ENCODE measurements at regions not wholly inside any gene's neighbourhood (a gene's known extent, or its start where the extent isn't known, plus 50 kb on each side); places are given as distances from the start of the nearest gene placed in this dataset.

- ATAC-seq (ENCODE audit: low read depth) (no peak), DNase-seq (ENCODE audit: low spot score in 2 of 2) (no peak)
- Mint-ChIP-seq H3K4me3 (no peak overlapping the region), H3K27ac (no peak overlapping the region), H3K36me3 (no peaks in the 10 kb centered on the region), H3K9me3 (peaks cover 6% of the 10 kb centered on the region), H3K4me1 (no peaks in the 10 kb centered on the region), H3K27me3 (no peaks in the 10 kb centered on the region)
These were observed 268.2 kb downstream of the SH3GL2 start for GRCh38 chr9:17846948-17847655.

GRCh38 chr9:17847908-17848307 lies 269.0 kb downstream of the SH3GL2 start:
- no peak overlapping the region for H3K27ac Mint-ChIP-seq
- no peak for ATAC-seq (ENCODE audit: low read depth)
- H3K36me3 Mint-ChIP-seq: no peaks in the 10 kb centered on the region

GRCh38 chr9:17852108-17852507 lies 273.2 kb downstream of the SH3GL2 start:
- Mint-ChIP-seq H3K36me3 (no peaks in the 10 kb centered on the region), H3K27me3 (no peaks in the 10 kb centered on the region), H3K4me3 (no peak overlapping the region), H3K4me1 (no peaks in the 10 kb centered on the region), H3K9me3 (no peaks in the 10 kb centered on the region), H3K27ac (no peak overlapping the region)
- DNase-seq (ENCODE audit: low spot score in 2 of 2) (no peak), ATAC-seq (ENCODE audit: low read depth) (no peak)

More at GRCh38 chr9:17847908-17848307, 269.0 kb downstream of the SH3GL2 start:
- DNase-seq (ENCODE audit: low spot score in 2 of 2): no peak
- peaks cover 6% of the 10 kb centered on the region for H3K9me3 Mint-ChIP-seq
- H3K4me1 Mint-ChIP-seq: no peaks in the 10 kb centered on the region
- H3K27me3 Mint-ChIP-seq: no peaks in the 10 kb centered on the region
- no peak overlapping the region for H3K4me3 Mint-ChIP-seq

- H3K4me1 Mint-ChIP-seq: no peaks in the 10 kb centered on the region
- no peaks in the 10 kb centered on the region for H3K36me3 Mint-ChIP-seq
- H3K4me3 Mint-ChIP-seq: no peak overlapping the region
- no peaks in the 10 kb centered on the region for H3K27me3 Mint-ChIP-seq
- ATAC-seq (ENCODE audit: low read depth) (no peak), DNase-seq (ENCODE audit: low spot score in 2 of 2) (no peak)
- H3K9me3 Mint-ChIP-seq: no peaks in the 10 kb centered on the region
- H3K27ac Mint-ChIP-seq: no peak overlapping the region
These were observed 275.6 kb downstream of the SH3GL2 start for GRCh38 chr9:17854487-17854886.

GRCh38 chr9:17856995-17857394 lies 278.1 kb downstream of the SH3GL2 start:
- ATAC-seq (ENCODE audit: low read depth) (no peak), DNase-seq (ENCODE audit: low spot score in 2 of 2) (no peak)
- Mint-ChIP-seq H3K36me3 (no peaks in the 10 kb centered on the region), H3K4me3 (no peak overlapping the region), H3K9me3 (no peaks in the 10 kb centered on the region), H3K27me3 (no peaks in the 10 kb centered on the region), H3K27ac (no peak overlapping the region), H3K4me1 (no peaks in the 10 kb centered on the region)

GRCh38 chr9:17859228-17859627 lies 280.4 kb downstream of the SH3GL2 start:
- H3K27ac Mint-ChIP-seq: no peak overlapping the region
- H3K36me3 Mint-ChIP-seq: no peaks in the 10 kb centered on the region
- no peaks in the 10 kb centered on the region for H3K9me3 Mint-ChIP-seq
- no peak overlapping the region for H3K4me3 Mint-ChIP-seq
- no peak for ATAC-seq (ENCODE audit: low read depth)
- H3K27me3 Mint-ChIP-seq: no peaks in the 10 kb centered on the region
- no peak for DNase-seq (ENCODE audit: low spot score in 2 of 2)
- H3K4me1 Mint-ChIP-seq: no peaks in the 10 kb centered on the region

GRCh38 chr9:17859987-17860386 lies 281.1 kb downstream of the SH3GL2 start:
- ATAC-seq (ENCODE audit: low read depth): no peak
- Mint-ChIP-seq H3K9me3 (no peaks in the 10 kb centered on the region), H3K27me3 (no peaks in the 10 kb centered on the region), H3K36me3 (no peaks in the 10 kb centered on the region), H3K4me3 (no peak overlapping the region), H3K27ac (no peak overlapping the region), H3K4me1 (no peaks in the 10 kb centered on the region)
- no peak for DNase-seq (ENCODE audit: low spot score in 2 of 2)

GRCh38 chr9:17862101-17862500 lies 283.2 kb downstream of the SH3GL2 start:
- no peaks in the 10 kb centered on the region for H3K36me3 Mint-ChIP-seq
- no peak for ATAC-seq (ENCODE audit: low read depth)
- no peak overlapping the region for H3K4me3 Mint-ChIP-seq

GRCh38 chr9:17862629-17863028 lies 283.8 kb downstream of the SH3GL2 start:
- no peak for DNase-seq (ENCODE audit: low spot score in 2 of 2)
- Mint-ChIP-seq H3K27me3 (no peaks in the 10 kb centered on the region), H3K27ac (no peak overlapping the region), H3K4me1 (no peaks in the 10 kb centered on the region), H3K9me3 (no peaks in the 10 kb centered on the region), H3K36me3 (no peaks in the 10 kb centered on the region), H3K4me3 (no peak overlapping the region)
- no peak for ATAC-seq (ENCODE audit: low read depth)

More at GRCh38 chr9:17862101-17862500, 283.2 kb downstream of the SH3GL2 start:
- H3K4me1 Mint-ChIP-seq: no peaks in the 10 kb centered on the region
- H3K27ac Mint-ChIP-seq: no peak overlapping the region
- DNase-seq (ENCODE audit: low spot score in 2 of 2): no peak
- no peaks in the 10 kb centered on the region for H3K9me3 Mint-ChIP-seq
- no peaks in the 10 kb centered on the region for H3K27me3 Mint-ChIP-seq

GRCh38 chr9:17863213-17863883 lies 284.5 kb downstream of the SH3GL2 start:
- Mint-ChIP-seq H3K4me3 (no peak overlapping the region), H3K27me3 (no peaks in the 10 kb centered on the region), H3K4me1 (no peaks in the 10 kb centered on the region), H3K36me3 (no peaks in the 10 kb centered on the region), H3K27ac (no peak overlapping the region), H3K9me3 (no peaks in the 10 kb centered on the region)
- DNase-seq (ENCODE audit: low spot score in 2 of 2) (no peak), ATAC-seq (ENCODE audit: low read depth) (no peak)

- Mint-ChIP-seq H3K36me3 (no peaks in the 10 kb centered on the region), H3K27ac (no peak overlapping the region), H3K4me1 (no peaks in the 10 kb centered on the region), H3K4me3 (no peak overlapping the region), H3K27me3 (no peaks in the 10 kb centered on the region), H3K9me3 (no peaks in the 10 kb centered on the region)
- ATAC-seq (ENCODE audit: low read depth) (no peak), DNase-seq (ENCODE audit: low spot score in 2 of 2) (no peak)
These were observed 285.1 kb downstream of the SH3GL2 start for GRCh38 chr9:17863924-17864323.

- no peak for ATAC-seq (ENCODE audit: low read depth)
- no peak for DNase-seq (ENCODE audit: low spot score in 2 of 2)
- Mint-ChIP-seq H3K9me3 (no peaks in the 10 kb centered on the region), H3K27ac (no peak overlapping the region), H3K36me3 (no peaks in the 10 kb centered on the region), H3K4me3 (no peak overlapping the region), H3K4me1 (no peaks in the 10 kb centered on the region), H3K27me3 (no peaks in the 10 kb centered on the region)
These were observed 286.1 kb downstream of the SH3GL2 start for GRCh38 chr9:17864951-17865350.

- Mint-ChIP-seq H3K4me1 (no peaks in the 10 kb centered on the region), H3K36me3 (no peaks in the 10 kb centered on the region), H3K4me3 (no peak overlapping the region), H3K27me3 (no peaks in the 10 kb centered on the region), H3K27ac (no peak overlapping the region), H3K9me3 (no peaks in the 10 kb centered on the region)
- no peak for DNase-seq (ENCODE audit: low spot score in 2 of 2)
- ATAC-seq (ENCODE audit: low read depth): no peak
These were observed 287.0 kb downstream of the SH3GL2 start for GRCh38 chr9:17865881-17866280.

- H3K9me3 Mint-ChIP-seq: peaks cover 3% of the 10 kb centered on the region
- no peak overlapping the region for H3K4me3 Mint-ChIP-seq
These were observed 291.9 kb downstream of the SH3GL2 start for GRCh38 chr9:17870722-17871121.

More at GRCh38 chr9:17870722-17871121, 291.9 kb downstream of the SH3GL2 start:
- no peak for DNase-seq (ENCODE audit: low spot score in 2 of 2)
- ATAC-seq (ENCODE audit: low read depth): no peak
- no peaks in the 10 kb centered on the region for H3K36me3 Mint-ChIP-seq
- no peak overlapping the region for H3K27ac Mint-ChIP-seq
- no peaks in the 10 kb centered on the region for H3K27me3 Mint-ChIP-seq
- no peaks in the 10 kb centered on the region for H3K4me1 Mint-ChIP-seq

Measured in memory B cell (primary cell).